ENCODE measurements at regions not wholly inside any gene's neighbourhood (a gene's known extent, or its start where the extent isn't known, plus 50 kb on each side); places are given as distances from the start of the nearest gene placed in this dataset.
"Not testable (repeated sequence)": the region's sequence is repeated elsewhere in the genome, so short reads cannot be mapped to it uniquely, and the experiment has no call there.

- Mint-ChIP-seq H3K4me1 (no peaks in the 10 kb centered on the region), H3K9me3 (peaks cover 15% of the 10 kb centered on the region), H3K27ac (no peak overlapping the region), H3K36me3 (ENCODE audit: low read depth) (no peaks in the 10 kb centered on the region), H3K27me3 (no peaks in the 10 kb centered on the region), H3K4me3 (no peak overlapping the region)
- no peak for ATAC-seq (replicated peaks)
Measured at GRCh38 chr4:93981594-93981993, 153.0 kb downstream of the ATOH1 start.

- Mint-ChIP-seq H3K27ac (no peak overlapping the region), H3K36me3 (ENCODE audit: low read depth) (no peaks in the 10 kb centered on the region), H3K9me3 (peaks cover 9% of the 10 kb centered on the region), H3K27me3 (no peaks in the 10 kb centered on the region), H3K4me1 (no peaks in the 10 kb centered on the region), H3K4me3 (no peak overlapping the region)
- no peak for ATAC-seq (replicated peaks)
Measured at GRCh38 chr4:93982255-93982654, 153.7 kb downstream of the ATOH1 start.

GRCh38 chr4:93983140-93983539, 154.6 kb downstream of the ATOH1 start:
- no peaks in the 10 kb centered on the region for H3K36me3 Mint-ChIP-seq (ENCODE audit: low read depth)
- peaks cover 9% of the 10 kb centered on the region for H3K9me3 Mint-ChIP-seq
- no peak for ATAC-seq (replicated peaks)
- H3K4me1 Mint-ChIP-seq, result no peaks in the 10 kb centered on the region
- no peak overlapping the region for H3K4me3 Mint-ChIP-seq
- H3K27ac Mint-ChIP-seq, result no peak overlapping the region
- no peaks in the 10 kb centered on the region for H3K27me3 Mint-ChIP-seq

GRCh38 chr4:93994175-93994994, 165.8 kb downstream of the ATOH1 start:
- Mint-ChIP-seq H3K9me3 (peaks cover 5% of the 10 kb centered on the region), H3K36me3 (ENCODE audit: low read depth) (no peaks in the 10 kb centered on the region), H3K4me3 (no peak overlapping the region), H3K4me1 (no peaks in the 10 kb centered on the region), H3K27me3 (no peaks in the 10 kb centered on the region), H3K27ac (no peak overlapping the region)
- no peak for ATAC-seq (replicated peaks)

GRCh38 chr4:93996895-93997294, 168.3 kb downstream of the ATOH1 start:
- no peaks in the 10 kb centered on the region for H3K4me1 Mint-ChIP-seq
- H3K27ac Mint-ChIP-seq, result no peak overlapping the region
- no peak for ATAC-seq (replicated peaks)
- H3K4me3 Mint-ChIP-seq, result no peak overlapping the region
- H3K9me3 Mint-ChIP-seq, result peaks cover 7% of the 10 kb centered on the region
- no peaks in the 10 kb centered on the region for H3K27me3 Mint-ChIP-seq
- H3K36me3 Mint-ChIP-seq (ENCODE audit: low read depth), result no peaks in the 10 kb centered on the region

- Mint-ChIP-seq H3K9me3 (peaks cover 8% of the 10 kb centered on the region), H3K27ac (no peak overlapping the region), H3K4me3 (no peak overlapping the region), H3K27me3 (no peaks in the 10 kb centered on the region), H3K4me1 (no peaks in the 10 kb centered on the region), H3K36me3 (ENCODE audit: low read depth) (no peaks in the 10 kb centered on the region)
- ATAC-seq (replicated peaks), result no peak
Measured at GRCh38 chr4:94000559-94000958, 172.0 kb downstream of the ATOH1 start.

GRCh38 chr4:94006932-94007331, 178.4 kb downstream of the ATOH1 start:
- no peaks in the 10 kb centered on the region for H3K36me3 Mint-ChIP-seq (ENCODE audit: low read depth)
- no peak for ATAC-seq (replicated peaks)
- H3K4me1 Mint-ChIP-seq, result no peaks in the 10 kb centered on the region
- H3K27ac Mint-ChIP-seq, result no peak overlapping the region
- H3K9me3 Mint-ChIP-seq, result peaks cover 8% of the 10 kb centered on the region
- no peak overlapping the region for H3K4me3 Mint-ChIP-seq
- H3K27me3 Mint-ChIP-seq, result no peaks in the 10 kb centered on the region

GRCh38 chr4:94011190-94011589, 182.6 kb downstream of the ATOH1 start:
- H3K36me3 Mint-ChIP-seq (ENCODE audit: low read depth), result no peaks in the 10 kb centered on the region
- no peaks in the 10 kb centered on the region for H3K27me3 Mint-ChIP-seq
- no peaks in the 10 kb centered on the region for H3K4me1 Mint-ChIP-seq
- H3K9me3 Mint-ChIP-seq, result peaks cover 13% of the 10 kb centered on the region
- ATAC-seq (replicated peaks), result no peak
- H3K27ac Mint-ChIP-seq, result no peak overlapping the region
- H3K4me3 Mint-ChIP-seq, result no peak overlapping the region

- H3K4me3 Mint-ChIP-seq, result no peak overlapping the region
- H3K4me1 Mint-ChIP-seq, result no peaks in the 10 kb centered on the region
- ATAC-seq (replicated peaks), result no peak
- no peaks in the 10 kb centered on the region for H3K36me3 Mint-ChIP-seq (ENCODE audit: low read depth)
- peaks cover 13% of the 10 kb centered on the region for H3K9me3 Mint-ChIP-seq
- no peaks in the 10 kb centered on the region for H3K27me3 Mint-ChIP-seq
- H3K27ac Mint-ChIP-seq, result no peak overlapping the region
Measured at GRCh38 chr4:94014484-94015136, 186.1 kb downstream of the ATOH1 start.

GRCh38 chr4:94015956-94016355, 187.4 kb downstream of the ATOH1 start:
- H3K4me3 Mint-ChIP-seq, result no peak overlapping the region
- no peaks in the 10 kb centered on the region for H3K27me3 Mint-ChIP-seq
- no peaks in the 10 kb centered on the region for H3K36me3 Mint-ChIP-seq (ENCODE audit: low read depth)
- ATAC-seq (replicated peaks), result no peak
- H3K4me1 Mint-ChIP-seq, result no peaks in the 10 kb centered on the region
- H3K27ac Mint-ChIP-seq, result no peak overlapping the region
- H3K9me3 Mint-ChIP-seq, result peaks cover 12% of the 10 kb centered on the region

- Mint-ChIP-seq H3K27ac (no peak overlapping the region), H3K36me3 (ENCODE audit: low read depth) (no peaks in the 10 kb centered on the region), H3K9me3 (no peaks in the 10 kb centered on the region), H3K4me3 (no peak overlapping the region), H3K27me3 (no peaks in the 10 kb centered on the region), H3K4me1 (no peaks in the 10 kb centered on the region)
- no peak for ATAC-seq (replicated peaks)
Measured at GRCh38 chr4:94032754-94033153, 174.9 kb upstream of the SMARCAD1 start.

GRCh38 chr4:94036964-94037363, 170.7 kb upstream of the SMARCAD1 start:
- H3K4me3 Mint-ChIP-seq, result no peak overlapping the region
- no peaks in the 10 kb centered on the region for H3K36me3 Mint-ChIP-seq (ENCODE audit: low read depth)
- no peaks in the 10 kb centered on the region for H3K4me1 Mint-ChIP-seq
- H3K27me3 Mint-ChIP-seq, result no peaks in the 10 kb centered on the region
- H3K9me3 Mint-ChIP-seq, result no peaks in the 10 kb centered on the region
- ATAC-seq (replicated peaks), result no peak
- H3K27ac Mint-ChIP-seq, result no peak overlapping the region

- H3K4me3 Mint-ChIP-seq, result no peak overlapping the region
- ATAC-seq (replicated peaks), result no peak
- H3K4me1 Mint-ChIP-seq, result no peaks in the 10 kb centered on the region
- no peaks in the 10 kb centered on the region for H3K9me3 Mint-ChIP-seq
- H3K36me3 Mint-ChIP-seq (ENCODE audit: low read depth), result no peaks in the 10 kb centered on the region
- no peaks in the 10 kb centered on the region for H3K27me3 Mint-ChIP-seq
- no peak overlapping the region for H3K27ac Mint-ChIP-seq
Measured at GRCh38 chr4:94038195-94038594, 169.5 kb upstream of the SMARCAD1 start.

GRCh38 chr4:94039226-94039625, 168.4 kb upstream of the SMARCAD1 start:
- Mint-ChIP-seq H3K27me3 (no peaks in the 10 kb centered on the region), H3K36me3 (ENCODE audit: low read depth) (no peaks in the 10 kb centered on the region), H3K4me1 (no peaks in the 10 kb centered on the region), H3K9me3 (no peaks in the 10 kb centered on the region), H3K4me3 (no peak overlapping the region), H3K27ac (no peak overlapping the region)
- ATAC-seq (replicated peaks), result no peak

GRCh38 chr4:94044471-94044870, 163.2 kb upstream of the SMARCAD1 start:
- not testable (repeated sequence) for H3K4me1 Mint-ChIP-seq; ATAC-seq (replicated peaks); H3K27ac Mint-ChIP-seq; H3K9me3 Mint-ChIP-seq; H3K4me3 Mint-ChIP-seq; H3K27me3 Mint-ChIP-seq; H3K36me3 Mint-ChIP-seq (ENCODE audit: low read depth)
